ENCODE measurements at regions not wholly inside any gene's neighbourhood (a gene's known extent, or its start where the extent isn't known, plus 50 kb on each side); places are given as distances from the start of the nearest gene placed in this dataset.

DNA sequence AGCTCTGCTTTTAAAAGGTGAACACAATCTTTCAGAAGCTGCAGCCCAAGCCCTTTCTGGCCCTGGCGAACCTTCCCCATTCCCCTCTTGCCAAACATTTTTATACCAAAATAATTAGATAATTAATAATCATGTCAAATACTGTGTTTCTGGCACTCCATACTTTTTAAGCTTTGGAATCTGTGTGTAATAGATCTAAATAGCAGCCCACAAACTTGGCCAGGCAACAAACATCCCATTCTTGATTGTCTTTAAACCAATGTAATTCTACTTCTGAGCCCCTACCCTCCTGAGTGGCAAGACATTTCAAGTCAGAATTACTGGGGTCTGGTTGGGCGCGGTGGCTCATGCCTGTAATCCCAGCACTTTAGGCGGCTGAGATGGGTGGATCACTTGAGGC is 137.7 kb downstream of the NAV1 start:
- CTCF ChIA-PET (ENCODE audit: partially characterized antibody), result interaction anchor here (0.6 to 2.5 kb wide), 14 partner anchors 12 to 240 kb away, joined by 3 to 12 read pairs (median 4); no protein-coding TSS in a partner anchor
- H4K20me1 ChIP-seq (replicated peaks in 1 of 2; ENCODE audit: control insufficient read depth in 1 of 2, insufficient read depth in 2 of 2, low read length in 2 of 2), result no peaks in the 10 kb centered on the region
- TF ChIP-seq PHF8 (conservative IDR thresholded peaks at IDR 0.05; ENCODE audit: low read depth, low read length) (no peak), GABPA (IDR thresholded peaks at IDR 0.05; ENCODE audit: borderline replicate concordance, insufficient read depth, low read length) (no peak), MAFK (IDR thresholded peaks at IDR 0.05; ENCODE audit: low read depth, low read length) (no peak), EGR1 (IDR thresholded peaks at IDR 0.05; ENCODE audit: borderline replicate concordance, low read depth, low read length) (no peak), YY1 (IDR thresholded peaks at IDR 0.05; ENCODE audit: low read depth, low read length) (no peak), ZNF274 (IDR thresholded peaks at IDR 0.05; ENCODE audit: borderline replicate concordance, extremely low read depth, low read length) (no peak)
- TF ChIP-seq, protein P1, sequence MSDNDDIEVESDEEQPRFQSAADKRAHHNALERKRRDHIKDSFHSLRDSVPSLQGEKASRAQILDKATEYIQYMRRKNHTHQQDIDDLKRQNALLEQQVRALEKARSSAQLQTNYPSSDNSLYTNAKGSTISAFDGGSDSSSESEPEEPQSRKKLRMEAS (IDR thresholded peaks at IDR 0.05), result no peak

More for the DNA sequence above, 137.7 kb downstream of the NAV1 start:
- Histone ChIP-seq H3K27ac (ENCODE audit: low read depth, low read length) (peak overlapping the region; percentile 64; the same call in 1 of the 2 replicates), H3K4ac (replicated peaks; ENCODE audit: insufficient read length, low read depth, low read length) (no peak overlapping the region), H3K27me3 (replicated peaks in 1 of 4; ENCODE audit: control insufficient read depth in 3 of 4, extremely low read depth in 1 of 4, insufficient read depth in 3 of 4, low read length in 3 of 4) (no peaks in the 10 kb centered on the region), H2BK5ac (ENCODE audit: low read depth, low read length) (0 out of 2 replicates have a peak overlapping the region, but pooled peaks have one; percentile 41), H3K79me1 (ENCODE audit: low read depth, low read length) (no peaks in the 10 kb centered on the region), H3K79me2 (ENCODE audit: control insufficient read depth in 1 of 2, insufficient read depth in 2 of 2, low read length in 2 of 2) (peaks cover 0 to 9% of the 10 kb centered on the region in 2 experiments; a peak in 1 of 4 replicates), H3K36me3 (ENCODE audit: control insufficient read depth in 2 of 4, insufficient read depth in 4 of 4, low read length in 3 of 4) (no peaks in the 10 kb centered on the region), H3K9me3 (ENCODE audit: insufficient read depth in 2 of 2, low read depth in 1 of 2, low read length in 1 of 2) (no peaks in the 10 kb centered on the region), H3K23ac (ENCODE audit: insufficient read length) (no peak overlapping the region), H2BK120ac (replicated peaks; ENCODE audit: low read depth, low read length) (no peak overlapping the region), H4K8ac (ENCODE audit: extremely low read depth, insufficient read depth, low read length) (peak overlapping the region; percentile 66; the same call in 1 of the 2 replicates), H4K5ac (ENCODE audit: insufficient read length, low read depth, low read length) (no peak overlapping the region), H3K18ac (ENCODE audit: extremely low read depth, low read length) (no peak overlapping the region; the same call in 1 of the 2 replicates), H2BK15ac (ENCODE audit: low read length) (no peak overlapping the region), H3K9ac (replicated peaks in 1 of 4; ENCODE audit: extremely low read depth in 1 of 4, low read depth in 3 of 4, low read length in 3 of 4) (no peak overlapping the region; a peak in 2 of 7 replicates), H2BK12ac (ENCODE audit: low read depth, low read length) (no peak overlapping the region), H3K4me1 (replicated peaks in 1 of 4; ENCODE audit: control insufficient read depth in 3 of 4, insufficient read depth in 4 of 4, low read length in 3 of 4) (peaks cover 7 to 35% (median 24%) of the 10 kb centered on the region in 4 experiments), H2AK5ac (ENCODE audit: low read depth, low read length) (no peak overlapping the region), H2BK20ac (ENCODE audit: low read length) (no peak overlapping the region; the same call in 1 of the 2 replicates), H3K56ac (replicated peaks; ENCODE audit: insufficient read length, low read depth, low read length) (no peak overlapping the region), H3K14ac (ENCODE audit: insufficient read length) (no peak overlapping the region), H2AFZ (ENCODE audit: low read length) (no peak overlapping the region), H3K4me3 (ENCODE audit: extremely low read depth in 1 of 4, insufficient read depth in 2 of 4, low read depth in 3 of 4, low read length in 4 of 4) (no peak overlapping the region), H3K4me2 (ENCODE audit: insufficient read depth in 1 of 2, low read depth in 2 of 2, low read length in 2 of 2) (peak overlapping the region; percentile 34 to 37; a peak in 1 of 4 replicates), H4K91ac (replicated peaks; ENCODE audit: insufficient read length, low read length) (peak overlapping the region; percentile 86), H3K23me2 (ENCODE audit: low read depth, low read length) (no peaks in the 10 kb centered on the region; the same call in 1 of the 2 replicates)
- FAIRE-seq (no peak), DNase-seq (ENCODE audit: low read depth in 1 of 2, low spot score in 2 of 2) (no peak)
- WGBS, 2 experiments (ENCODE audit: extremely low coverage in 1 of 2, insufficient coverage in 1 of 2, insufficient read length in 1 of 2, insufficient replicate concordance in 2 of 2, low coverage in 1 of 2, low lambda C conversion rate in 2 of 2, missing lambda C conversion rate in 1 of 2), result 83% methylated on average over 4 of the region's 4 CpGs; no CpG with 5 or more reads in 1 of the 2 experiments
- POLR2A ChIA-PET (ENCODE audit: partially characterized antibody), result interaction anchor here (1.0 to 1.7 kb wide), 5 partner anchors 9 to 27 kb away, joined by 3 to 8 read pairs (median 4); no protein-coding TSS in a partner anchor

All from H1 (cell line).